ENCODE measurements at regions not wholly inside any gene's neighbourhood (a gene's known extent, or its start where the extent isn't known, plus 50 kb on each side); places are given as distances from the start of the nearest gene placed in this dataset.

DNA sequence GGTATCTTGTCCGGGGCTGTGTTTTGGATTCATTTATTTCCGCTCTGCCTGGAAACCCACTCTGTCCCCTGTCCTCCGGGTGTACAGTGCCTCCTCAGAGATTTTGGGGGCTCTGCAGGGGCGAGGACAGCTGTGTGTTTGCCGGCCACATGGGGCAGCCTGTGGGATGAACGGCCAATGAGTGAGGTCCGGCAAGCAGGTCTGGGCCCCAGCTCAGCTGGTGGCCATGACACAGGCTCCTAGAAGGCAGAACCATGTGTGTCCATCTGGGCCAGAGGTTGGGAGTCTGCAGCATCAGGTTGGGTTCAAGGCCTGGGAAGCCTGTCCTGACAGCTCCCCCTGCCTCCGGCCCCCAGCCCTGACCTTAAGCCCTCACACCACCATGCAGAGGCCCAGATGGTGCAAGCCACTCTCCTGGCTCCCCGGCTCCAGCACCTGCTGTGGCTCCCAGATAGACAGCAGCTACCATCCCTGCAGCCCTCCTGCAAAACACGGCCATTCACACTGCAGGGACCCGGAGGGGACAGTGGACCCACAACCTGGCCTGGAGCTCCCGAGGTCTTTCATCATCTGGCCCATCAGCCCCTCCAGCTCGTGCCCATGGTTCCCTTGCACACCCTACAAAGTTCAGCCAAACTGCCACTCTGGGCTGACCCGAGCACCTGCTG, 220.1 kb upstream of the C14orf180 start:
- DNase-seq: no peak

DNA sequence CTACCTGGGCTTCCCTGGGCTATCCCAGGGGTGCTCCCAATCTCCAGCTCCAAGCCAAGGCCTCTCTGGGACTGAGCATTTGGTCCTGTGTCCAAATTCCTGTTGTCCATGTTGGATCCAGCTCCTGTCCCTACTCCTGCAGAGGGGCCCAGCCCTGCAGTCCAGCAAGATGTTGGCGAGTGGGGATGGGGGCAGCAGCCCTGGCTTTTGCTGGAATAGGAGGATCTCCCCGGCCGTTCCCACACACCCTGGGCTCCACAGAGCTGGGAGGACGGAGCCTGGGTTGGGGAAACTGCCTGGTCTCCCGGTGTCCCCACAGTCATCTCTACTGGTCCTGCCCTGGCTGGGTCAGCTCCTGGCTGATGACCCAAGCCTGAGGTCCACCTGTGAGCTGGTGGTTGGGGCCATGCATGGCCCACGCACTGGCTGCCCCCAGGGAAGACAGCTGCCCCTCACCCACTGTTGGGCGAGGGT, 219.6 kb upstream of the C14orf180 start:
- DNase-seq: no peak

DNA sequence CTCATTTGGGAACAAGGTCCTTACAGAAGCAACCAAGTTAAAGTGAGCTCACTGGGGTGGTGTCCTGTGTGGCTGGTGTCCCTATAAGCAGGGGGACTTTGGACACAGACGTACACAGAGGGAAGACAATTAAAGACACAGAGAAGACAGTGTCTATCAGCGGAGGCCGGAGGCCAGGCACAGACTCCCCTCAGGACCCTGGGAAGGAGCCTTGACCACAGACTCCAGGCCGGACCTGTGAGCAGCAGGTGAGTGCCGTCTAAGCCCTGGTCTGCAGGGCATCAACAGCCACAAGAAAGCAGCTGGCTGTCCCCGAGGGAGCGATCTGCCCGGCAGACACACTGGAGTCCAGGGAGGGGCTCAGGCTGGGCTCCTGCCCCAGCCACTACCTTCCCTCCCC, 219.1 kb upstream of the C14orf180 start:
- no peak for DNase-seq

DNA sequence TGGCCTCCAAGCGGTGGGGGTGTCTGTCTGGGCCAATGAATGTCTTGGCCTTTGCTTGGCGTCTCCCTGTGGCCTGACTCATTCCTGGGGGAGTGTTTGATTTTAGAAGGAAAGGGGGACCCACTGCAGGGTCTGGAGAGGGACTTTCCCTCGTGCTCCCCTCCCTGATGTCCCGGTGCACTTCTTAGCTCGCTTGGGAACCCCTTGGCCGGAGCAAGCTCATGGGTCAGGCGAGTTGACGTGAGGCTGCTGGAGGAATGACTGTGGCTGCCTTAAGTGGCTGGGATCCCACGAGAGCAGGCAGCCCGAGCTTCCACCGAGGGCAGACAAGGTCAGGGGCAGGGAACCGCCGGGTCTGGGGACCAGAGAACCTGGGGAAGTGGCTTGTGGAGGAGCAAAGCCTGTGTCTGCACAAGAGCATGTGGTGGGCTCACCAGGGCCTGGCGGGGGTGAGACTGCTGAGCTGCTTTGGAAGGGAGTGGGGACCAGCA, 218.4 kb upstream of the C14orf180 start:
- no peak for DNase-seq

DNA sequence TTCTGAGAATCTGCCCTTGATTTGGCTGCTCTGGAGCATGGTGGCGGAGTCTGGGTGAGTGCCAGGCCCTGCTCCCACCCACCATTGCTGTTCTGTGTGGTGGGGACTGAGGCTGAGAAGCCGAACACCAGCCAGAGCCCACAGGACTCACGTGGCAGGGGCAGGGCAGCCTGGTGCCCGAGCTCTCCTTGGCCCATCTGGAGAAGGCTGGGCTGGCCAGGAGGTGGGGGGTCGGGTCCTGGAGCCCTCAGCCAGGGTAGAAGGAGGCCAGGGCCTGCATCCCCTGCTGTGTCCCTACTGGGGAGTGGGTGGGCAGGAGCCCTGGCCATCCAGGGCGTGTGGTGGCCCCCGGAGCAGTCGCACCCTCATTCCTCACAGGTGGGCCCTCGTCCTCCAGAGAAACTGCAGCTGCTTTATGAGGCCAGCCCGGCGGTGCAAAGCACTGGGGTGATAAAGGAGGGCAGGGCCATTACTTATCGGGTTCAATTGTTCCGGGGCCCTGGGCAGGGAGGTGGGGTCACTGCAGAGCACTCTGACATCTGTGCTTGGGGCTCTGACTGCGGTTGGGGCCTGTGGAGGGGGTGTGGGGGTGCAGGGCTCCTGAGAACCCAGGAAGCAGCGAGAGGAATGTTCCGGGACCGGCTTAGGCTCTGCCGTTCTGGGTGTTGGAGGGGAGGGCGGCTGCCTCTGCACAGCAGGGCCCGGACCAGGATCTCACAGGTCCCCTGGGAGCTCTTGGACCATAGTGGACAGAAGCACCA, 217.5 kb upstream of the C14orf180 start:
- DNase-seq: no peak

DNA sequence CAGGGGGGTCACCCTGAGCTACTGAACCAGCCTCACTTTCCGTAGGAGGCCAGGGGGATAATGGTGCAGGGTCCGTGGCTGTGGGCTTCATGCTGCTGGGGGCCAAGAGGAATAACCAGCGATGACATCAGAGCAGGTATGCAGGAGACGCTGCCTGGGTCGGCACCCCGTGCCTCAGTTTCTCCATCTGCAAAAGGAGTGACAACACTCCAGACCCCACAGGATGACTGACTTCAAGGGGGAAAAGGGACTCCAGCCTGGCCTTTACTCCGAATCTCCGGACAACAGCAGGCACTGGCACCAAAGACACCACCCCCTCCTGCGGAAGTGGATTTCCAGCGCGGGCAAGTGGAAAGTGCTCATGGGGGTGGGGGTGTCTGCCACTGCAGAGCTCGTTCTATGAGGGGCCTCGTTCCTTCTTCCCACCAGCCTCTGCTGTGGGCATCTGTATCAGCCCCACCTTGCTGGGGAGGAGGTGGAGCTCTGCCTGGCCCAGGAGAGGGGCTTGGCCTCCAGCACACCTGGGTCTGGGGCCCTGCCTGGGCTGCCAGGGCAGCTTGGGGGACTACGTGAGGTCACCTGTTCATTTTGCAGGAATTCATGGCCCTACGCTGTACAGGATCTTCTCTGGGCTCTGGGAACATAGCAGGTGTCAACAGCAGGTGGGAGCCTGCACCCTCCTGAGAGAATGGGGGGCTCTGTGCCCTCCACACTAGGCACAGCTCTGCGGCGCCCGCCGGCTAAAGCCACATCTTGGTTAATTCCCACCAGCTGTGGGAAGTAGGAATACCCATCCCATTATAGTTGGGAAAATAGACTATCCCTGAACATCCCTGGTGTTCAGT, 216.6 kb upstream of the C14orf180 start:
- DNase-seq: no peak

DNA sequence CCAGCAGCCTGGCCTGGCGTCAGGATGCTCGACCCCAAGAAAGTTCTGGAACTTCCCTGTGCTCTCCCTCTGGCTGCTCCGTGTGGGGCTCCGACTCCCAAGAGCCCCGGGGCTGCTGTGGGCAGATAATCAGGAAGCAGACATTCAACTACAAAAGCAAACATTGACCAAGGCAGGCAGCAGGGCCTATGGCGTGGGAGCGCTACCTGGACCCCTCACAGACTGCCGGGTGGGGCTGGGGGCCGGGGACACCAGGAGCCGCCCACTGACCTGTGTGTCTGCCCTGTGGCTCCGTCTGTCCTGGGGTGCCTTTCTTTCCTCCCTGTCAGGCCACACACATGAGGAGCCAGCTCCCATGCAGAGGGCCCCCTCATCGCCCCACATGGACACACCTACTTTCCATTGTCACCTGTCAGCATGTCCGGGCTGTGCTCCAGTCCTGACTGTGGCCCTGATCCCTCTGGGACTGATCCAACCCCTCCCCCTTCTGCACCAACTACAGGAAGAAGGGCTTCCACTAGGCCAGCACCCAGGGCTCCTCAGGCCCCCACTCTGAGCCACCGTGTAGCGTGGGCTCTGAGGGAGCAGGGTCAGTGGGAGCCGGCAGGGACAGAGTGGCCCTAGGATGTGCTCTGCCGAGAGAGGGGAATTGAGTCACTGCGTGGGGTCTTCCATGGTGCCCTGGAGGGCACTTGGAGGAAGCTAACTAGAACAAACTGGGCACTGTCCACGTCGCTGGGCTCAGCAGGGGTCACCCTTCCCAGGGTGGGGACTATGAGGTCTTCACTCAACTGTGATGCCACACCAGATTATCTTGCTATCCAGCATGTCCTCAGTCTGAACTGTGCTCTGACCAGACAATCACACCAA, 215.4 kb upstream of the C14orf180 start:
- DNase-seq: no peak

DNA sequence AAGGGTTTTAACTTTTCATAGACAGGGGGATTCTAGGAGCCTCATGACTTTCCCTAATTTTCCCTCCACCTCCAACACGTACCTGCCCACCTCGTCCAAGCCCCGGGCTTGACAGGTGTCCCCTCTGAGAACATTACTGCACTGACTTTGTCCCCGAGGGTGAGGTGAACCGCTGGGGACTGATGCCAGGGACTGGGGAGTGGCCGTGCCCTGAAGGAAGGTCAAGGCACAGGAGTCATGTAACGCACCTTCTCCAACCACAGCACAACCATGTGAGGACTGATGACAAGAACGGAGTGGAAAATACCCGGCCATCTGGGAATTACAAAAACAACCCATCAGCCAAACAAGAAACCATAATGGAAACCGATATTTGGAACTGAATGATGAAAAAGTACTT, 214.7 kb upstream of the C14orf180 start:
- no peak for DNase-seq

DNA sequence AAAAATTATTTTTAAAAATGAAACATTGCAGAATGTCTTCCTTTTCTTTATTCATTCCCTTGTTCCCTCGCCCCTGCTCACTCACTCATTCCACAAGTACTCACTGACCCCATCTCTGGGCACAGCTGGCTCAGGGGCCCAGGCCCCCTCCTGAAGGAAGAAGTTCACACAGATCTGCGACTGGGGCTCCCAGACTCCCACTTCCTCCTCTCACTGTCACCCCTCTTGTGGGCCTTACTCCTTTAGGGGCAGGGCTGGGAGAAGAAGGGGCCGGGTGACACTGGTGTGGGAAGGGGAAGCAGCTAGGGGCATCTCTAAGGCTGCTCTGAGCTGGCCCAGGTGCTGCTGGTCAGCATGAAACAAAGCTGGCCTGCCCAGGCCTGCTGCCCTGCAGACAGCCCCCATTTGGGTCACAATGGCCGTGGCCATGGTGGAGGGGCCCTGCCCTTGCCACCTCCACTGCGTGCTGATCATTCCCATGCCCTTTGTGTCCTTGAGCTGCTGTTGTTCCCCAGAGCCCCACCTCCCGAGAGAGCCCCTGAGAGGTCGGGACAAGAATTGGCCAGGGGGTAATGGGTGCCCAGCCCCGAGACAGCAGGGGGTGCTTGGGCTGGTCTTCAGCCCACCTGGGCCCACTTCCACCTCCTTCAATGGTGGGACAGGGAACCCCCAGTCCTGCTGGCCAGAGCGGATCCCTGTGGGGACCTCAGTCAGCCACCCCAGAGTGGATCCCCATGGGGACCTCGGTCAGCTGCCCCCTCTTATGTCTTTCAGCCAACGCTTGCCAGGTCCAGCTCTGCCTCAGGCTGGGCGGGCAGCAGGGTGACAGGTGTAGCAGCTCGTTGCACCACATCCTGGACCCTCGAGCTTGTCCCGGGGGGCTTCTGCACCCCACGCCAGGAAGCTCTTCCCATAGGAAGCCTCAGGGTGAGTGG, 212.4 kb upstream of the C14orf180 start:
- no peak for DNase-seq

DNA sequence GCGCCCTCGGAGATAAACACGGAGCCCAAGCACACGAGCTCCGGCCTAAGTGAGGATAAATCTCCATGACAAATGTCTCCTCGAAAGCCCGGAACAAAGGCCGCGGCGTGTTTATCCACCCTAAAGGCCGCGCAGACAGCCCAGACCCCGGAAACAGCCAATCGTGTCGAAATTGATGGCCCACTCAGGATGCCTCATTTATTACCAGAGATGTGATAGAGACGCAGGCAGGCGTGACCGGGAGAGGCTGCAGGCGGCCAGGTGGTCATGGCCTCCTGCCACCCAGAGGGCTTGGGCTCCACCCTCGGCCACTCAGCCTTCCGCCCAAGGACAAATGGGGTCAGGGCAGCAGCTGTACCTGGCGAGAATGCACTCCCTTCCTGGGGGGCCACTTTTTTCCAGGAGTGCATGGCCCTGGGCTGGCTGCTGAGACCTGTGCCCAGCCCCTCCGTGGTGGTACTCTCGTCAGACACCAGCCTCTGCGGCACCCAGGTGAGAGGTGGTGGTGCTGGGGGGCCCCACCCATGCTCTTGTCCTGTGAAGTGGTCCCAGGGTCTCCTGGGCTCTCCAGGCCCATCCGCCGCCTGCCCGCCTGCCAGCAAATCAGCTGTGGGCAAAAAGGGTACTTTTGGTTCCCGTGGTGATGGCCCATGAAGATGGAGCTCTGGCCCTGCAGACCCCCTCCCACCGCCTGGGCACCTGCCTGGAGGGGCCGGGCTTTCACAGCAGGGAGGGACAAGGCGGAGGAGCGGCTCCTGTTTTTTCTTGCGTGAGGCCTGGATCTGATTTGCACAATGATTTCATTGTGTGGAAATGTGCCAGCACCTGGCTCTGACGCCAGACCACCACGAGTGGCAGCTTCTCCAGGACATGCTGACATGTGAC, 211.5 kb upstream of the C14orf180 start:
- DNase-seq: no peak

DNA sequence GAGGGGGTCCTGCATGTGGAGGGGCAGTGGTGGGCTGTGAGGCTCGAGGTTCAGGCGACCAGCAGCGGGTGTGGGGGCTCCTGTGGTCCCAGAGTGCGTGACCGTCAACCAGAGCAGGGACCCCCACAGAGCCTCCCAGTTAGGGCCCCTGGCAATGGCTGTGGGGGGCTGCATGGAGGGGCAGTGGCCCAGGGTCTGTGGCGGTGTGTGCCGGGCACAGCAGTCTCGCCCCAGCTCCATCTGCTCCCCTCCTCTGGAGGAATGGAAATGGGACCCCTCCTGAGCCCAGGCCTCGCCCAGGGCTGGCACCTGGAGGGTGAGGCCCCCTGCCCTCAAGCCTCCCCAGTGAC, 210.8 kb upstream of the C14orf180 start:
- DNase-seq: no peak

DNA sequence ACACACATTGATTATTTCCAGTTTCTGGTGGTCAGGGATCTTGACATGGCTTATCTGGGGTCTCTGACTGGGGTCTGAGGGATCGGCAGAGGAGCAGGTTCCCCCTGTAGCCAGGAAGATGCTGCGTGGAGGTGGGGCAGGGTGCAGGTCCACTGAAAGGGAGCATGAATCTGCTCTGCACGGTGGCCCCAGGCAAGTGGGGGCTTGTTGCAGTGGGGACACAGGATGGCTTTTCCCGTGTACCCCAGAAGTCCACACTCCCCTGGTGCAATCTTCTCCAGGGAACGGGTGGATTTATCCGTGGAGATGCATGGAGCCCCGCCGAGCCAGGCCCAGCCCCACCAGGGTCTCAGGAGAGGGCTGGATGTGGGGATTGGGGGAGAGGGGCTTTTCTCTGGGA, 210.4 kb upstream of the C14orf180 start:
- DNase-seq: no peak

DNA sequence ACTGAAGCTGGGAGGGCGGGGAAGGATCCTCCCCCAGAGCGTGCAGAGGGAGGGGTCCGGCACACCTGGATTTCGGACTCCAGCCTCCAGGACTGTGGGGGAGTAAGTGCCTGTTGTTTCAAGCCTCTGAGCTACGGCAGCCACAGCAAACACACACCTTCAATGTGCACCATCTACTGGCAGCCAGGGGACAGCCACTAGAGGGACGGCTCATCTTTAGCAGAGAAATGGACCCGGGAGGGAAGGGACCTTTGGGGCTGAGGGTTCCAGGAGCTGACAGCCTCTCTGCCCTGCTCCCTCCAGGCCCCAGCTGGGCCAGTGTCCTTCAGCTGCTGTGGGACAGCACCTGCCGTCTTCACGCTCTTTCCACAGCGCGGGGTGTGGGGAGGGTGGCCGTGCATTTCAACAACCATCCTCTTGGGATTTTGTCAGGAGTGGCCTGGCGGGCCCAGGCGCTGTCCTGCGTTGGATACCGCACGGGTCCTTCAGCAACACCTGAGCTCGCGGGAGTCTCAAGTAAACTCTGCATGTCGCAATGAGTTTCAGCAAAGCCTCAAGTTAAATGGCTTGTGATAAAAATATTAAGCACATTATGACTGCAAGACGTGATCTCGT, 209.2 kb upstream of the C14orf180 start:
- no peak for DNase-seq

DNA sequence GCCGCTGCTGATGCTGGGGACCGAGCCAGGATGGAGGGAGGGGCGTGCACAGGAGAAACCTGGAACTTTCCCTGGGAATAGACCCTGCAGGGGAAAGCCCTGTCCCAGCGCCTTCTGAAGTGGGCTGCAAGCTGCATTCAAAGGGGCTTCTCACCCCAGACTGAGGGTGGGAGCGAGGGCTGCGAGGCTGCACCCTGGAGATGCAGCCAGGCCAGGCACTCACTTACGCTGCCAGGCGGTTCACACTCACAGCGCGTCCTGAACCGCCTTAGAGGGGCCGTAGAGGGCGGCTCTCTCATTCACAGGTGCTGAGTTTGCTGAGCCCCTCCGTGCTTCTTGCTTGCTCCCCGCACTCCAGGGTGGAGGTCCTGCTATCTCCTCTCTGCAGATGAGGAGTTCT, 208.5 kb upstream of the C14orf180 start:
- DNase-seq: no peak

DNA sequence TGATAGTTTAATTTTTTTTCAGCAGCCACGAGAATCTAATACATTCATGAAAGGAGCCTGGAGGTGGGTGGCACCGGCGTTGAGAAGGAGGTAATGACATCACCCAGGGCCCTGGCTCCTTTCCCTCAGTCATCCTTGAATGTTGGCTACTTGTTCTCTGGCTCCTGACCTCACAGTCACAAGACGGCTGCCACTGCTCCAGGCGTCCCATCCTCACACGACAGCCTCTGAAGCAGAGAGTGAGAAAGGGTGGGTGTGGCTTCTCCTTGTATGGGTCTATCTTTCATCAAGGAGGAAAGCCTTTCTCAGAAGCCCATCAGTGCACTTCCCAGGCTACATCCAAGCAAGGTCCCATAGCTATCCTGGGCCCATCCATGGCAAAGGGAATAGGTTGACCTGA, 207.6 kb upstream of the C14orf180 start:
- no peak for DNase-seq

DNA sequence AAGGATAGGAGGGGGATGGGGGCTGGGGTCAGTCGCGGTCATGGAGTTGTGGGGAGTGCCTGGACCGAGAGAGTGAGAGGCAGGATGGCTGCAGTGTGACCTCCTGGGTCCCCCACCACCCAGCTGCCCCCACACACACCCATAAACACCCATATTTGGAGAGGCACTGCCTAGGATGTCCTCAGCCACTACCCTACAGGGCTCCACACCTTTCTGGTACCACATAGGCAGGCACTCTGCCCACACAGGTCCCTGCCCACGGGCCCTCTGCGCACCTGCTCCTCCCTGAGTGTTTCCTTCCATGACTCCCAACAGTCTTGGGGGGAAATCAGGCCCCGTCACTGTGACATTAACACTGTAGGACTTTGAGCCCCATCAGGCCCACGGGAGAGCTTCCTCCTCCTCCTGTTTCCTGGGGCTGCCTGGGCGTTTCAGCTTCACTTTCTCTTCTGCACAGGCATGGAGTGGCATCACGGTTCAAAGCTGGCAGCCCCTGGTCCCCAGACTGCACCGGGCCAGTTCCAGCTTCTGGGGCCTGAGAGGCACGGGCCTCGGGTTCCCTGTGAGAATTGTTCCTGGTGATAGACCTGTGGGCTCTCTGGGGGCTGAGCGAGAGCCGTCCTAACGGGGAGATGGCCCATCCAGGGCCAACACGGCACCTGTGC, 207.0 kb upstream of the C14orf180 start:
- DNase-seq: no peak

DNA sequence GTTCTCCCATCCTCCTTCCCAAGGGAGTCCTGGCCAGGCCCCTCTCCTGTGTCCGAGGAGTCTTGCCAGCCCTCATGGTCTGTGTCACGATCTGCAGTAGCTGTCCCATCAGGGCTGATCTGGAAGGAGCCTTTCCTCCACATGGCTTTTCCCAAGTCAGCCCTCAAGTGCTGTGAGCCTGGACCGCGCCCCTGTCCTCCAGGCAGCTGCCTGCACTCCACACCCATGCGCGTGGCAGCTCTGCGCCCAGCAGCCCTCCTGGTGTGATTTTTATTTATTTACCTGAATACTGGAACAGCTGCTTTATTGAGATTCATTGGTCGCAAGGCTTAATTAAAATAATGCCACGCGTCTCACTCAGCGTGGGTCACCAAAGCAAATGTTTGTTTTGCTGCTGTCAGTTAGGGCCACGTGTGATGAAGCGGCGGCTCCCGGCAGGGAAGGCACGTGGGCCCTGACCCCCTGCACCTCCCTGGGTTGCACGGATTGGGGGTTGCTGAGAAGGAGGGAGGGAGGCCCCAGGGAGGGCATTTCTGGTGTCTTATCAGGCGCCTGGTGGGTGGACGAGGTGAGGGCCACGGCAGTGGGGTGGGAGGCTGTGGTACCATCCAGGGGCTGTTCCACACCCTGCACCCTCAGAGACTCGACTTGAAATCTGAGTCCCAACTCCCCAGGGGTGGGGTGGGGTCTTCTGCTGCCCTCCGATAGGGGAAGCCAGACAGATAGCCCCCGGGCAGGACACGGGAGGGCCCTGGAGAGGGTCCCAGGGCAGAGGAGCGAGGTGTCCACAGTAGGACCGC, 206.3 kb upstream of the C14orf180 start:
- no peak for DNase-seq

Data from KG1 (cell line).